Activated CD8-positive, alpha-beta T cell treated with anti-CD3 and anti-CD28 coated beads for 36 hours (primary cell): ENCODE measurements at regions not wholly inside any gene's neighbourhood (a gene's known extent, or its start where the extent isn't known, plus 50 kb on each side); places are given as distances from the start of the nearest gene placed in this dataset.
"Not testable (repeated sequence)": the region's sequence is repeated elsewhere in the genome, so short reads cannot be mapped to it uniquely, and the experiment has no call there.

Experiments used
- ATAC-seq: fragments of 200-7000 bp; cut with Tn5 transposase; one replicate; pipeline ENCODE4 v1.10.0; 2021; ENCODE audit warnings: mild to moderate bottlenecking, moderate library complexity
- CTCF ChIA-PET: fragments of 350-600 bp; sonication (Branson Sonifier 250); formaldehyde crosslinking; loops from one replicate; lab custom pipeline; 2021; ENCODE audit warnings: antibody characterized with exemption; lab: Charles Lee
- POLR2A ChIA-PET: fragments of 350-600 bp; sonication (Branson Sonifier 250); formaldehyde crosslinking; loops from one replicate; lab custom pipeline; 2021; ENCODE audit warnings: antibody characterized with exemption; lab: Charles Lee
- DNase-seq: peaks from one replicate; pipeline ENCODE4 v3.0.0-alpha.2; 2020
- H3K27ac Mint-ChIP-seq: one replicate; pipeline ENCODE4 v1.8.0; 2021; ENCODE audit warnings: mild to moderate bottlenecking, mixed read lengths
- H3K27me3 Mint-ChIP-seq: one replicate; pipeline ENCODE4 v1.8.0; 2021; ENCODE audit warnings: mixed read lengths
- H3K36me3 Mint-ChIP-seq: one replicate; pipeline ENCODE4 v1.8.0; 2021; ENCODE audit warnings: low read depth, mixed read lengths
- H3K4me1 Mint-ChIP-seq: one replicate; pipeline ENCODE4 v1.8.0; 2021; ENCODE audit warnings: low read depth, mixed read lengths
- H3K4me3 Mint-ChIP-seq: one replicate; pipeline ENCODE4 v1.8.0; 2021; ENCODE audit warnings: mild to moderate bottlenecking, moderate library complexity, mixed read lengths
- H3K9me3 Mint-ChIP-seq: one replicate; pipeline ENCODE4 v1.8.0; 2021; ENCODE audit warnings: mixed read lengths
- CTCF ChIP-seq: fragments of 200-600 bp; IDR thresholded peaks from one replicate; pipeline ENCODE4 v1.8.0; 2022; ENCODE audit warnings: antibody characterized with exemption, mild to moderate bottlenecking
- intact Hi-C: fragments of 100-400 bp; cut with micrococcal nuclease; formaldehyde crosslinking; loops from one replicate; pipeline ENCODE4 v1.10.0; 2022

DNA sequence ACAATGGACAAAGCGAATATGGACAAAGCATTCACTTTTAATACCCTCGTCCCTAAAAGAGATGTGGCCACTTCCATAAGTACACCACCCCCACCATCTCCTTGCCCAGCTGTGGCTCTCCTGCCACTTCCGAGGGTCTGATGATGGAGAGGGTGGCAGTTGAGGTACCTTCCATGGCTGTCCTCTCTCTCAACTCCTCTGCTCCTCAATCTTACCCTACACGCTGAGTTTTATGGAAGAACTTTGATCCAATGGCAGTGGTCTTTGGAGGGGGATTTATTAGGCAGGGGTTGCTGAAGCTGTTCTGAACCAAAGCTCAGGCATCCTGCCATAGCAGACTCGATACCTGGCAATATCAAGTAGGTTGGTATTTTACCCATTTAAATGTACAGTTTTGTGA is 413.0 kb downstream of the TSHZ3 start:
- CTCF ChIA-PET, result no interaction called here
- Mint-ChIP-seq H3K9me3 (no peaks in the 10 kb centered on the region), H3K4me1 (no peaks in the 10 kb centered on the region), H3K4me3 (no peak overlapping the region), H3K36me3 (no peaks in the 10 kb centered on the region), H3K27ac (no peak overlapping the region), H3K27me3 (peaks cover 2% of the 10 kb centered on the region)
- intact Hi-C loops, result loop anchor here (2.0 kb wide), 1 partner anchor 29 kb away; no protein-coding TSS in a partner anchor
- TF ChIP-seq CTCF, result no peak
- POLR2A ChIA-PET, result no interaction called here
- no peak for ATAC-seq
- DNase-seq, result no peak

DNA sequence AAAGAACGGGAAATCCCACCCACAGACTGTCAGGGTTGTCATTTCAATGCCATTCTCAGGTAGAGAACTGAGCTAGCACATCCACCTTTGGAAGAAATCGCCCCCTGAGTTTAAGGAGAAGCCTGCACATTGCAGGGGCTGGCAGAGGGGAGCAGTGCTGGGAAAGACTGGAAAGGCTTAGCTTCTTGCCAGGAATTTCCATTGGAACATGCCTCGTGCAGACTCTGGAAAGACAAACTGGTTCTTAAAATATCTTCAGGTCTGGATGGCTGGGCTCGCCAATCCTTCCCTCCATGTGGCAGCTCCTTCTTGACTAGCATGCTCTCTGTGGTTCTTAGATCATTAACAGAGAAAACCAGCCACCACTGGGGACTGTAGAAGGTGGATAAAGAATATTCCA is 414.1 kb downstream of the TSHZ3 start:
- H3K4me3 Mint-ChIP-seq, result no peak overlapping the region
- ATAC-seq (no peak), DNase-seq (no peak)
- no peaks in the 10 kb centered on the region for H3K36me3 Mint-ChIP-seq
- ChIA-PET POLR2A (no interaction called here), CTCF (no interaction called here)
- peaks cover under 1% of the 10 kb centered on the region for H3K27me3 Mint-ChIP-seq
- H3K27ac Mint-ChIP-seq, result no peak overlapping the region
- H3K4me1 Mint-ChIP-seq, result no peaks in the 10 kb centered on the region
- H3K9me3 Mint-ChIP-seq, result no peaks in the 10 kb centered on the region
- intact Hi-C loops, result no loop called here
- TF ChIP-seq CTCF, result no peak

DNA sequence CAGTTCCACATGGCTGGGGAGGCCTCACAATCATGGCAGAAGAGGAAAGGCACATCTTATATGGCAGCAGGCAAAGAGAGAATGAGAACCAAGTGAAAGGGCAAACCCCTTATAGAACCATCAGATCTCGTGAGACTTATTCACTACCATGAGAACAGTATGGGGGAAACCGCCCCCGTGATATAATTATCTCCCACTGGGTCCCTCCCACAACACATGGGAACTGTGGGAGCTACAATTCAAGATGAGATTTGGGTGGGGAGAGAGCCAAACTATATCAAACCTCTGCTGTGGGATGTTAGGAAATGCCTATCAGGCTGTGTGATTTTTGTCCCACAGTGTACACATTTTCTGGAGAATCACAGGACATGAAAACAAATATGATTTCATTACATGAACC is 415.8 kb downstream of the TSHZ3 start:
- H3K9me3 Mint-ChIP-seq, intact Hi-C loops: not testable (repeated sequence)

DNA sequence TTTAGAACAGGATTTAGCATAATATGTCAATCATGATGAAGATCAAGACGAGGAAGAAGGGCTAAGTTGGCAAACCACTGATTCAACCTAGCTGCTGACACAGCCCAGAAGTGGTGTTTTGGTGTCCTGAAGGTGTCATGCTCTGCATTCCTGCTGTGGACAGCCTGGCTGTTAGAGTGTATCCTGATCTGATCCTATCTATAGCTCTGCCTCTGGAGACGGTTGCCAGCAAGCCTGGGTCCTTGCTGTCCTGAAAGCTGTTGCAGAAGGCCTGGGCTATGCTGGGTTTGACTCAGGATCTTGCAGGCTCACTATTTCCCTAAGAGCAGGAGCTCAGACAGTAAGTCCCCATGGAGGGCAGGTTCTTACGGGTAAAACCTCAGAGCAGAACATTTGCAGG is 416.4 kb downstream of the TSHZ3 start:
- Mint-ChIP-seq H3K4me3 (no peak overlapping the region), H3K4me1 (no peaks in the 10 kb centered on the region), H3K27ac (no peak overlapping the region), H3K27me3 (no peaks in the 10 kb centered on the region), H3K36me3 (no peaks in the 10 kb centered on the region), H3K9me3 (peaks cover 1% of the 10 kb centered on the region)
- ChIA-PET CTCF (no interaction called here), POLR2A (no interaction called here)
- ATAC-seq (no peak), DNase-seq (no peak)
- intact Hi-C loops, result no loop called here
- TF ChIP-seq CTCF, result no peak

More for the DNA sequence above, 415.8 kb downstream of the TSHZ3 start:
- H3K27me3 Mint-ChIP-seq, H3K36me3 Mint-ChIP-seq, DNase-seq, H3K4me3 Mint-ChIP-seq, POLR2A ChIA-PET, H3K27ac Mint-ChIP-seq, ATAC-seq, CTCF ChIA-PET, H3K4me1 Mint-ChIP-seq: not testable (repeated sequence)

DNA sequence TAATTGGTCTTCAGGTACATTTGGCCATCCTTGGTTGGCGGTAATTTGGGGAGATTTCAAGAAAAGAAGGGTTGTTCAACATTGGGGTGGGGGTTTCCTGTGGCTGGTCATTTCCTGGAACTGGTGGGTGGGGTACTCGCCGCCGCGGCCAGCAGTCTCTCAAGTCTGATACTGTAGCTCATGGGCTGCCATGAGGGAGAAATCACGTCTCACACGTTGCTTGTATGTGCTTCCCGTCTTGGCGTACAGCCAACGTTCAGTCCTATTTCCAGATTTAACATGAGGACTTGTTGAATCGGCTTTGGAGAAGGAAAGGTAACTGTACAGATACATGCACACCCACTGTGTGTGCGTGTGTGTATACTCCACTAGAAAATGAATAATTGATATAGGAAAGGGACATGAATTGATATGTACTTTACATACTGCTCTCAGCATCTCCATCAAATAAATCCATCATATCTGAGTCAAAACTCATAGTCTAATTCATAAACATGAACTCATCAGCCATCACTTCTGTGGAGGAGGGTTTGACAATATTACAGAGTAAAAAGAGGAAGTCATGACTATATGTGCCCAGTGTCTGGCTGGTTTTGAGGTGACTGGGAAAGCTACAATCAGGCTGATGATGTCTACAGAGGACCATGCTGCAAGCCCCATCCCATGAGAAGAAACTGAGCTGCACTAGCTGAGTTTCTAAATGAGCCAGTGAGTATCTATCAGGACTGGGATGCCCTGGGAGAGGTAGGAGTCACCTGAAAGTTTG is 418.1 kb downstream of the TSHZ3 start:
- CTCF ChIA-PET, result no interaction called here
- Mint-ChIP-seq H3K27me3 (peaks cover 3% of the 10 kb centered on the region), H3K4me3 (no peak overlapping the region), H3K9me3 (peaks cover 3% of the 10 kb centered on the region), H3K4me1 (no peaks in the 10 kb centered on the region), H3K36me3 (no peaks in the 10 kb centered on the region), H3K27ac (no peak overlapping the region)
- no peak for TF ChIP-seq CTCF
- DNase-seq, result no peak
- intact Hi-C loops, result no loop called here
- ATAC-seq, result no peak
- POLR2A ChIA-PET, result no interaction called here
